Loucy (cell line): ENCODE measurements at regions not wholly inside any gene's neighbourhood (a gene's known extent, or its start where the extent isn't known, plus 50 kb on each side); places are given as distances from the start of the nearest gene placed in this dataset.

Source experiments
- CTCF ChIP-seq: fragments of 200-600 bp; sonication (generic); conservative IDR thresholded peaks from 2 replicates; pipeline ENCODE4 v1.5.1; 2014; ENCODE audit warnings: mild to moderate bottlenecking, antibody characterized with exemption, low read length
- EZH2phosphoT487 ChIP-seq: fragments of 200-600 bp; IDR thresholded peaks from 2 replicates; pipeline ENCODE4 v1.6.1; 2018; ENCODE audit warnings: antibody characterized with exemption, mild to moderate bottlenecking, moderate library complexity, borderline replicate concordance

GRCh38 chr7:36014961-36015360 is 138.1 kb upstream of the EEPD1 start:
- TF ChIP-seq CTCF (no peak), EZH2phosphoT487 (no peak)
